NCI-H748 (cell line): ENCODE measurements at regions not wholly inside any gene's neighbourhood (a gene's known extent, or its start where the extent isn't known, plus 50 kb on each side); places are given as distances from the start of the nearest gene placed in this dataset.

Experiments used
- DNase-seq: peaks from one replicate; lab custom pipeline; 2025; ENCODE audit not compliant: unreplicated experiment; lab: John Stamatoyannopoulos, UW

DNA sequence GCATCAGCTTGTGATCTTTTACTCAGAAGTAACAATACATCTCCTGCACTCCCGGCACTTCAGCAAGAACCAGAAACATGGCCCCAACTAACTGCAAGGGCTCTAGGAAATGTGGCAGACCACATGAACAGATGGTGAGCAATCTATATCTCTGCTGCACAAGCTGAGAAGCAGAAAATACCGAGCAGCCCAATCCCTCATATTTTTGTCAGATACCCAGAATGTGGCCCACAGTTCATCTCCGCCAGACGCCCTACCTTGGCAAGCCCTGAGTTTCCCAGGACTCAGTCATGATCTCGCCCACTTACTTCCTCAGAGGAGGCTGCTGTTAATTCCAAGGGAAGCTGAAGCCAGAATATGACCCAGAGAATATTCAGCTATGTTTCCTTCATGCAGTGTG, 63.1 kb upstream of the PHACTR1 start:
- DNase-seq = no peak

- DNase-seq = no peak
These were observed 62.5 kb upstream of the PHACTR1 start for GRCh38 chr6:12654107-12654506.

DNA sequence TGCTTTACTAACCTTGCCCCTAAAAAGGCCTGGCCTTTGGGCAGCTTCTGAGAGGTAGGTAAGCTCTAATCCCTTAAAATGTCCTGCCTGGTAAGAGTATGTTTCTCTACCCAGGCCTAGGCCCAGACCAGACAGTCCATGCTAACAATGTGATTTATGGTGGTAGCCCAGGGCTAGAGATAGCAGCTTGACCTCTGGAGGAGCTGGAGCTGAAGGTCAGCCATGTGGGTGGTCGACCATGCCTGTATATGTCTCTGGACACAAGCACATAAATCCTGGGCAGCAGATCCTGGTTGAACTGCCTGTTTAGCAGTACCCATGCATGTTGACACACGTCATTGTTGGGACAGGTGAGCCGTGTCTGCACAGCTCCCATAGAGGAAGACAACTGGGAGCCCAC, 62.1 kb upstream of the PHACTR1 start:
- no peak for DNase-seq

- DNase-seq = no peak
These were observed 59.7 kb upstream of the PHACTR1 start for GRCh38 chr6:12656906-12657305.

- DNase-seq = no peak
These were observed 58.7 kb upstream of the PHACTR1 start for GRCh38 chr6:12657884-12658283.

GRCh38 chr6:12661432-12662089, 55.0 kb upstream of the PHACTR1 start:
- DNase-seq = no peak
